Sigmoid colon (tissue), 4 donors: ENCODE measurements at regions not wholly inside any gene's neighbourhood (a gene's known extent, or its start where the extent isn't known, plus 50 kb on each side); places are given as distances from the start of the nearest gene placed in this dataset.

Experiments
- EP300 ChIP-seq, 4 donors: sonication (generic); formaldehyde crosslinking; IDR thresholded peaks; one replicate each; pipeline ENCODE4 v1.6.1; 2017; ENCODE audit warnings: antibody characterized with exemption in 4 of 4
- POLR2AphosphoS5 ChIP-seq, 4 donors: sonication (generic); formaldehyde crosslinking; IDR thresholded peaks; one replicate each; pipeline ENCODE4 v1.6.1; 2017; ENCODE audit warnings: antibody characterized with exemption in 4 of 4
- TF ChIP-seq, protein P1 (sequence below), 4 experiments: fragments of 450-650 bp in 3 of 4; fragments of 200-600 bp in 1 of 4; IDR thresholded peaks; one replicate each; pipeline ENCODE4 v1.5.1; 2016 to 2019; ENCODE audit warnings: antibody characterized with exemption in 4 of 4, mild to moderate bottlenecking in 3 of 4, moderate library complexity in 2 of 4

DNA sequence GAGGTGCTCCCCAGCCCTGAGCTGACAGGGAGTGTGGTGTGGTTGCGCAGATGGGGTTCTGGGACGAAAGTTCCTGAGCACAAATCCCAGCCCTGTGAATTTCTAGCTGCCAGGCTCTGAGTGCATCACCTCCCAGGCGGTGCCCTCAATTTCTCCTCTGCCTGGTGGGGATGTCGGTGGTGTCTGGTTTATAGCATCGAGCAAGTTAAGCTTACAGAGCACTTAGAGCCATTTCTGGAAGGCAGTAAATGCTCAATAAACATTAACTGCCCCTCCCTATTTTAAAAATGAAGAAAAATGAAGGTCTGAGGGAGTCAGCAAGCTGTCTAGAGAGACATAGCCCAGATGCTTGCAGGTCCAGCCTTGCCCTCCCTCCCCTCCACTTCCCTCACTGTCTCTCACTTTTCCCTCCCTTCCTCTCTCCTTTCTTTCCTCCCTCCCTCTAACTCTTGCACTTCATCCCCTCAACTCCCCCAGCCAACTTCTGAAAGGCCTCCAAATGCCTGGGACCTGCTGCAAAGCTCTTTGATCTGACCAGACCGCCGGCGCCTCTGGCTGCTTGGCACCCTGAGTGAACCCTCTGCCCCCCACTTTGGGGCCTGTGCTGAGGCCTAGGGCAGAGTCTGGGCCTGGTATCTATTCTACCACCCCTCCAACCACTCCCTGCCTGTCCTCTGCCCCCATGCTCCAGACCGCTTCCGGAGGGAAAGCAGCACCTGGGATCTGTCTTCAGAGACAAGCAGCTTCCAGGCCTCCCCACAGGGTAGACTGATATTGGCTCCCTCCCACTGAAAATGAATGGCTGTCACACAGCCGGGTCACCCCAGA lies 438.3 kb downstream of the RPS24 start:
- TF ChIP-seq POLR2AphosphoS5 (IDR thresholded peaks at IDR 0.05) (peak; percentile 71 to 92 (median 86)), EP300 (IDR thresholded peaks at IDR 0.05) (peak; percentile 34 to 81 (median 64))
- TF ChIP-seq, protein P1, sequence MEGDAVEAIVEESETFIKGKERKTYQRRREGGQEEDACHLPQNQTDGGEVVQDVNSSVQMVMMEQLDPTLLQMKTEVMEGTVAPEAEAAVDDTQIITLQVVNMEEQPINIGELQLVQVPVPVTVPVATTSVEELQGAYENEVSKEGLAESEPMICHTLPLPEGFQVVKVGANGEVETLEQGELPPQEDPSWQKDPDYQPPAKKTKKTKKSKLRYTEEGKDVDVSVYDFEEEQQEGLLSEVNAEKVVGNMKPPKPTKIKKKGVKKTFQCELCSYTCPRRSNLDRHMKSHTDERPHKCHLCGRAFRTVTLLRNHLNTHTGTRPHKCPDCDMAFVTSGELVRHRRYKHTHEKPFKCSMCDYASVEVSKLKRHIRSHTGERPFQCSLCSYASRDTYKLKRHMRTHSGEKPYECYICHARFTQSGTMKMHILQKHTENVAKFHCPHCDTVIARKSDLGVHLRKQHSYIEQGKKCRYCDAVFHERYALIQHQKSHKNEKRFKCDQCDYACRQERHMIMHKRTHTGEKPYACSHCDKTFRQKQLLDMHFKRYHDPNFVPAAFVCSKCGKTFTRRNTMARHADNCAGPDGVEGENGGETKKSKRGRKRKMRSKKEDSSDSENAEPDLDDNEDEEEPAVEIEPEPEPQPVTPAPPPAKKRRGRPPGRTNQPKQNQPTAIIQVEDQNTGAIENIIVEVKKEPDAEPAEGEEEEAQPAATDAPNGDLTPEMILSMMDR (IDR thresholded peaks at IDR 0.05): no peak
